ENCODE measurements at regions not wholly inside any gene's neighbourhood (a gene's known extent, or its start where the extent isn't known, plus 50 kb on each side); places are given as distances from the start of the nearest gene placed in this dataset.

- no peak overlapping the region for H3K9ac ChIP-seq (ENCODE audit: low read depth, low read length, poor library complexity, severe bottlenecking)
- TF ChIP-seq EZH2phosphoT487 (IDR thresholded peaks at IDR 0.05; ENCODE audit: borderline replicate concordance): no peak
- TF ChIP-seq, protein P1, sequence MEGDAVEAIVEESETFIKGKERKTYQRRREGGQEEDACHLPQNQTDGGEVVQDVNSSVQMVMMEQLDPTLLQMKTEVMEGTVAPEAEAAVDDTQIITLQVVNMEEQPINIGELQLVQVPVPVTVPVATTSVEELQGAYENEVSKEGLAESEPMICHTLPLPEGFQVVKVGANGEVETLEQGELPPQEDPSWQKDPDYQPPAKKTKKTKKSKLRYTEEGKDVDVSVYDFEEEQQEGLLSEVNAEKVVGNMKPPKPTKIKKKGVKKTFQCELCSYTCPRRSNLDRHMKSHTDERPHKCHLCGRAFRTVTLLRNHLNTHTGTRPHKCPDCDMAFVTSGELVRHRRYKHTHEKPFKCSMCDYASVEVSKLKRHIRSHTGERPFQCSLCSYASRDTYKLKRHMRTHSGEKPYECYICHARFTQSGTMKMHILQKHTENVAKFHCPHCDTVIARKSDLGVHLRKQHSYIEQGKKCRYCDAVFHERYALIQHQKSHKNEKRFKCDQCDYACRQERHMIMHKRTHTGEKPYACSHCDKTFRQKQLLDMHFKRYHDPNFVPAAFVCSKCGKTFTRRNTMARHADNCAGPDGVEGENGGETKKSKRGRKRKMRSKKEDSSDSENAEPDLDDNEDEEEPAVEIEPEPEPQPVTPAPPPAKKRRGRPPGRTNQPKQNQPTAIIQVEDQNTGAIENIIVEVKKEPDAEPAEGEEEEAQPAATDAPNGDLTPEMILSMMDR (conservative IDR thresholded peaks at IDR 0.05; ENCODE audit: low read length): no peak
- H3K27me3 ChIP-seq (ENCODE audit: insufficient read depth, low read length, poor library complexity, severe bottlenecking): no peaks in the 10 kb centered on the region
- H4K20me1 ChIP-seq (ENCODE audit: insufficient read depth, low read length, poor library complexity, severe bottlenecking): no peaks in the 10 kb centered on the region
- no peaks in the 10 kb centered on the region for H3K4me1 ChIP-seq (ENCODE audit: insufficient read depth, low read length, poor library complexity, severe bottlenecking)
- H3K4me3 ChIP-seq (ENCODE audit: low read length, poor library complexity, severe bottlenecking): no peak overlapping the region
- no peaks in the 10 kb centered on the region for H3F3A ChIP-seq (ENCODE audit: low read depth)
- H3K79me2 ChIP-seq (ENCODE audit: insufficient read depth, low read length): no peaks in the 10 kb centered on the region
- H3K9me3 ChIP-seq (ENCODE audit: insufficient read depth, low read depth, low read length): no peaks in the 10 kb centered on the region
- H3K9me2 ChIP-seq (replicated peaks; ENCODE audit: low read depth, low read length): no peaks in the 10 kb centered on the region
- H3K4me2 ChIP-seq (ENCODE audit: low read depth, low read length, poor library complexity, severe bottlenecking): no peak overlapping the region
- no peaks in the 10 kb centered on the region for H3K36me3 ChIP-seq (ENCODE audit: insufficient read depth, low read length)
- H2AFZ ChIP-seq (ENCODE audit: low read length): no peak overlapping the region
Observed at GRCh38 chr15:93779341-93779740, 452.0 kb upstream of the MCTP2 start.

GRCh38 chr15:93771196-93772030 is 459.9 kb upstream of the MCTP2 start:
- H3K79me2 ChIP-seq (ENCODE audit: insufficient read depth, low read length): no peaks in the 10 kb centered on the region
- H3K9me3 ChIP-seq (ENCODE audit: insufficient read depth, low read depth, low read length): no peaks in the 10 kb centered on the region
- H2AFZ ChIP-seq (ENCODE audit: low read length): no peak overlapping the region
- H4K20me1 ChIP-seq (ENCODE audit: insufficient read depth, low read length, poor library complexity, severe bottlenecking): no peaks in the 10 kb centered on the region
- H3K9ac ChIP-seq (ENCODE audit: low read depth, low read length, poor library complexity, severe bottlenecking): no peak overlapping the region
- TF ChIP-seq, protein P1 (conservative IDR thresholded peaks at IDR 0.05; ENCODE audit: low read length): no peak
- TF ChIP-seq EZH2phosphoT487 (IDR thresholded peaks at IDR 0.05; ENCODE audit: borderline replicate concordance): no peak
- H3K27me3 ChIP-seq (ENCODE audit: insufficient read depth, low read length, poor library complexity, severe bottlenecking): no peaks in the 10 kb centered on the region
- H3K9me2 ChIP-seq (replicated peaks; ENCODE audit: low read depth, low read length): no peaks in the 10 kb centered on the region
- H3K4me3 ChIP-seq (ENCODE audit: low read length, poor library complexity, severe bottlenecking): no peak overlapping the region
- H3F3A ChIP-seq (ENCODE audit: low read depth): no peaks in the 10 kb centered on the region
- no peaks in the 10 kb centered on the region for H3K4me1 ChIP-seq (ENCODE audit: insufficient read depth, low read length, poor library complexity, severe bottlenecking)
- H3K36me3 ChIP-seq (ENCODE audit: insufficient read depth, low read length): no peaks in the 10 kb centered on the region
- no peak overlapping the region for H3K4me2 ChIP-seq (ENCODE audit: low read depth, low read length, poor library complexity, severe bottlenecking)

- Histone ChIP-seq H3K4me2 (ENCODE audit: low read depth, low read length, poor library complexity, severe bottlenecking) (no peak overlapping the region), H4K20me1 (ENCODE audit: insufficient read depth, low read length, poor library complexity, severe bottlenecking) (no peaks in the 10 kb centered on the region), H3F3A (ENCODE audit: low read depth) (no peaks in the 10 kb centered on the region), H3K79me2 (ENCODE audit: insufficient read depth, low read length) (no peaks in the 10 kb centered on the region), H3K9me3 (ENCODE audit: insufficient read depth, low read depth, low read length) (no peaks in the 10 kb centered on the region), H3K9me2 (replicated peaks; ENCODE audit: low read depth, low read length) (no peaks in the 10 kb centered on the region), H3K27me3 (ENCODE audit: insufficient read depth, low read length, poor library complexity, severe bottlenecking) (no peaks in the 10 kb centered on the region), H3K4me1 (ENCODE audit: insufficient read depth, low read length, poor library complexity, severe bottlenecking) (no peaks in the 10 kb centered on the region), H2AFZ (ENCODE audit: low read length) (no peak overlapping the region), H3K4me3 (ENCODE audit: low read length, poor library complexity, severe bottlenecking) (no peak overlapping the region), H3K36me3 (ENCODE audit: insufficient read depth, low read length) (no peaks in the 10 kb centered on the region), H3K9ac (ENCODE audit: low read depth, low read length, poor library complexity, severe bottlenecking) (no peak overlapping the region)
- TF ChIP-seq, protein P1 (conservative IDR thresholded peaks at IDR 0.05; ENCODE audit: low read length): no peak
- no peak for TF ChIP-seq EZH2phosphoT487 (IDR thresholded peaks at IDR 0.05; ENCODE audit: borderline replicate concordance)
Observed at GRCh38 chr15:93770788-93771187, 460.6 kb upstream of the MCTP2 start.

Data from Loucy (cell line).